ENCODE measurements at regions not wholly inside any gene's neighbourhood (a gene's known extent, or its start where the extent isn't known, plus 50 kb on each side); places are given as distances from the start of the nearest gene placed in this dataset.

GRCh38 chr7:142377567-142377966, 119.7 kb upstream of the PRSS58 start:
- TF ChIP-seq POLR2A (IDR thresholded peaks at IDR 0.05; ENCODE audit: low read depth, low read length) (no peak), TAF1 (IDR thresholded peaks at IDR 0.05; ENCODE audit: borderline replicate concordance, low read depth, low read length) (no peak), POLR2AphosphoS5 (IDR thresholded peaks at IDR 0.05; ENCODE audit: low read depth, low read length) (no peak)

Data from GM12892 (cell line).